Nephron (organoid): ENCODE measurements at regions not wholly inside any gene's neighbourhood (a gene's known extent, or its start where the extent isn't known, plus 50 kb on each side); places are given as distances from the start of the nearest gene placed in this dataset.

Source experiments
- H3K27ac Mint-ChIP-seq, 3 experiments: 2 replicates each; pipeline ENCODE4 v1.8.0; 2020; ENCODE audit warnings: mixed read lengths in 3 of 3, mild to moderate bottlenecking in 2 of 3, moderate library complexity in 1 of 3
- H3K27me3 Mint-ChIP-seq: 2 replicates; pipeline ENCODE4 v1.8.0; 2021; ENCODE audit warnings: low read depth, mild to moderate bottlenecking, moderate library complexity, mixed read lengths
- H3K36me3 Mint-ChIP-seq: 2 replicates; pipeline ENCODE4 v1.8.0; 2020; ENCODE audit warnings: low read depth, mixed read lengths
- H3K4me1 Mint-ChIP-seq: 2 replicates; pipeline ENCODE4 v1.8.0; 2020; ENCODE audit warnings: mixed read lengths
- H3K4me3 Mint-ChIP-seq, 3 experiments: 2 replicates each; pipeline ENCODE4 v1.8.0; 2020; ENCODE audit warnings: mild to moderate bottlenecking in 3 of 3, mixed read lengths in 3 of 3, moderate library complexity in 2 of 3
- H3K9me3 Mint-ChIP-seq: 2 replicates; pipeline ENCODE4 v1.8.0; 2020; ENCODE audit warnings: mixed read lengths
- TF ChIP-seq, protein P1 (sequence below), 3 experiments: fragments of 200-600 bp; sonication (generic); IDR thresholded peaks; one replicate each; pipeline ENCODE4 v1.5.0; 2021; ENCODE audit warnings: antibody characterized with exemption in 3 of 3; ENCODE audit not compliant: unreplicated experiment in 3 of 3

DNA sequence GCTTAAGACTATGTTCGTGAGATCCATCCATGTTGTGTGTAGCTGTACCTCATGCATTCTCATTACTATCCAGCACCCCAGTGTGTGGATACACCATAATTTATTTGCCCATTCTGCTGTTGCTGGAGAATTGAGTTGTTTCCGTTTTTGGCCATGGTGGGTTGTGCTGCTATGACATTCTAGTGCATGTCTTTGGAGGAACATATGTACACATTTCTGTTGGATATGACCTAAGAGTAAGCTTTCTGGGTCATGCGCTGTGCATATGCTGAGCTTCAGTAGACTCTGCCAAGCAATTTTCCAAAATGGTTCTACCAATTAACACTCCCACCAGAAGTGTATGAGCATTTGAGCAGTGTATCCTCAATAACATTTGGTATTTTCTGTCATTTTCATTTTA is 316.6 kb downstream of the MIAT start:
- no peaks in the 10 kb centered on the region for H3K4me1 Mint-ChIP-seq
- no peaks in the 10 kb centered on the region for H3K36me3 Mint-ChIP-seq
- no peaks in the 10 kb centered on the region for H3K9me3 Mint-ChIP-seq
- H3K4me3 Mint-ChIP-seq = no peak overlapping the region
- no peak overlapping the region for H3K27ac Mint-ChIP-seq
- H3K27me3 Mint-ChIP-seq = peaks cover 28% of the 10 kb centered on the region
- TF ChIP-seq, protein P1, sequence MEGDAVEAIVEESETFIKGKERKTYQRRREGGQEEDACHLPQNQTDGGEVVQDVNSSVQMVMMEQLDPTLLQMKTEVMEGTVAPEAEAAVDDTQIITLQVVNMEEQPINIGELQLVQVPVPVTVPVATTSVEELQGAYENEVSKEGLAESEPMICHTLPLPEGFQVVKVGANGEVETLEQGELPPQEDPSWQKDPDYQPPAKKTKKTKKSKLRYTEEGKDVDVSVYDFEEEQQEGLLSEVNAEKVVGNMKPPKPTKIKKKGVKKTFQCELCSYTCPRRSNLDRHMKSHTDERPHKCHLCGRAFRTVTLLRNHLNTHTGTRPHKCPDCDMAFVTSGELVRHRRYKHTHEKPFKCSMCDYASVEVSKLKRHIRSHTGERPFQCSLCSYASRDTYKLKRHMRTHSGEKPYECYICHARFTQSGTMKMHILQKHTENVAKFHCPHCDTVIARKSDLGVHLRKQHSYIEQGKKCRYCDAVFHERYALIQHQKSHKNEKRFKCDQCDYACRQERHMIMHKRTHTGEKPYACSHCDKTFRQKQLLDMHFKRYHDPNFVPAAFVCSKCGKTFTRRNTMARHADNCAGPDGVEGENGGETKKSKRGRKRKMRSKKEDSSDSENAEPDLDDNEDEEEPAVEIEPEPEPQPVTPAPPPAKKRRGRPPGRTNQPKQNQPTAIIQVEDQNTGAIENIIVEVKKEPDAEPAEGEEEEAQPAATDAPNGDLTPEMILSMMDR (IDR thresholded peaks at IDR 0.05; ENCODE audit: unreplicated experiment in 3 of 3) = no peak

DNA sequence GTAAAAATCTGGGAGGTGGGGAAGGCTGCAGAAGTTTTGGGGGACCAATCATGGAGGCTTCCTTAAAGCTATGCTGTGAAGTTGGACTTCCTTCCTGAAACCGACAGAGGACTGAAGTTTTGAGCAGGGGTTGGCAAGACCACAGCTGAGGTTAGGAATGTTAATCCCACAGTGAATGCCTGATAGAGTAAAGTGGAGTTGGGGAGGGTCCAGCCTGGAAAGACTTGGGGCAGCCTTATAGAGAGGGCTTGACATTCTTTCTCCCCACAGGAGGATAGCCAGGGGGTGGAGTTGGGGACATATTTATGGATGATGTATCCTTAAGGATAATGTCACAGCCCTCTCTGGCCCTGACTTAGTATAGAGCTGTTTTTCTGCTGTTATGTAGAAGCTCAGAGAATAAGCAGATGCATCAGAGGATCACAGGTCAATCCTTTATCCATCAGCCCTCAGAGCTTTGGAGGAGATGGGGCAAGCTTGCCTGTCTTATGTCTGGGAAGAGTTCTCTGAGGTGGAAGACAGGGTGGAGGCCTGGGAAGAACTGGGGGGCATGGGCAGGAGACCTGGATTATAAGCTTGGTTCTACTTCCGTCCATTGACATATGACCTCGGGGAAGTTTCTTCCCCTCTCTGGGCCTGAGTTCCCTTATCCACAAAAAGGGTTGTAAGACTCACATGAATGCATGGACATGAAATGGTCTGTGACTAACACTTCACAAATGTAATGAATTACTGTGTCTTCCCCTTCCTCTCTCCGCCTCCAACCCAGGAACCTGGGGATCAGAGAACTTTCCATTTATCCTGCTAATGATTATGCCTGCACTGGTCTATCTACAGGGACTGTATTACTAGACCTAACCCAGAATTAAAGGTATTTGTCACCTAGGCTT is 317.8 kb downstream of the MIAT start:
- H3K4me3 Mint-ChIP-seq = no peak overlapping the region
- TF ChIP-seq, protein P1 (IDR thresholded peaks at IDR 0.05; ENCODE audit: unreplicated experiment in 3 of 3) = no peak
- H3K4me1 Mint-ChIP-seq = no peaks in the 10 kb centered on the region
- H3K9me3 Mint-ChIP-seq = no peaks in the 10 kb centered on the region
- no peaks in the 10 kb centered on the region for H3K36me3 Mint-ChIP-seq
- peaks cover 28% of the 10 kb centered on the region for H3K27me3 Mint-ChIP-seq
- H3K27ac Mint-ChIP-seq = no peak overlapping the region

DNA sequence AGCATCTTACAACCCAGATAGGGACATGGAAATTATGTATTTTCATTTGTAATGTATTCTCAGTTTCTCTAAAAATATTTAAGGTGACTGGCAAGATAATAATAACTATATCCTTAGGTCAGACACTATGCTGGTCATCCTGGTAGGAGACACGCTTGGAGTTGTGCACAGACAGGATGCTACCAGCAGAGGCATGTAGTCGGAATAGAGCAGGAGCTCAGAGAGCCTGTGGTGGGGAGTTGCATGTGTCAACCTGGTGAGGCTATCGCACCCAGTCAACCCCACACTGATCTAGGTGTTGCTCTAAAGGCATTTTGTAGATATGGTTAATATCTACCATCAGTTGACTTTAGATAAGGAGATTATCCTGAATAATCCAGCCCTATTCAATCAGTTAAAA is 318.5 kb downstream of the MIAT start:
- H3K4me3 Mint-ChIP-seq = no peak overlapping the region
- H3K9me3 Mint-ChIP-seq = no peaks in the 10 kb centered on the region
- H3K27me3 Mint-ChIP-seq = peaks cover 23% of the 10 kb centered on the region
- TF ChIP-seq, protein P1 (IDR thresholded peaks at IDR 0.05; ENCODE audit: unreplicated experiment in 3 of 3) = no peak
- H3K4me1 Mint-ChIP-seq = peaks cover 4% of the 10 kb centered on the region
- H3K36me3 Mint-ChIP-seq = no peaks in the 10 kb centered on the region
- no peak overlapping the region for H3K27ac Mint-ChIP-seq

DNA sequence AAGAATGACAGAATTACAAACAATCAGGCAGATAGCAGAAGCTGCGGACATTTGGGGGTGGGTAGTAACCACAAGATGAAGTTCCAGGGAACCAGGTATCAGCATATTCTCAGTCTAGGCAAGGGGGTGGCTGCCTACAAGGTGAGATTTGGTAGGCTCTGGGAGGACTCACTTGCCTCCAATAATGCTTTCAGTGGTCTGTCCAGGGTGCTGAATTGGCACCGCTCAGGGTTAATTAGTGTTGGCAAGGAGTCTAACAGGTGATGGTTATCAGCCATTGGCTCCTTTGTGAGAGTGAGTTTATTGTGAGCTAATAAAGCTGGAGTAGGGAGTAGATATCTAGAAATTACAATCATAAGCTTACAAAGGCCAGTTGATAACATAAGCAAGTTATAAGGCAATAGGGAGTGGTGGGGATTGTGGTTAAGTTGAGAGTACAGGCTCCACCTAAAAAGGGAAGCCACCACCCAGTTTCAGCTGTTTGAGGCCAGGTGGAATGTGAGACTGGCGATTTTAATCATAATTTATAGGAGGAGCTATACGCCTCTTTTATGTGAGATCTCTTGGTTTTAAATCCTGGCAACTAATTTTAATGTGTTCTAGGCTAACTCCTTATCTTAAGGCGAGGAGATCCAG is 320.5 kb downstream of the MIAT start:
- Mint-ChIP-seq H3K9me3 (no peaks in the 10 kb centered on the region), H3K27ac (no peak overlapping the region), H3K36me3 (no peaks in the 10 kb centered on the region), H3K4me1 (peaks cover 16% of the 10 kb centered on the region), H3K4me3 (no peak overlapping the region), H3K27me3 (peaks cover 25% of the 10 kb centered on the region)
- TF ChIP-seq, protein P1 (IDR thresholded peaks at IDR 0.05; ENCODE audit: unreplicated experiment in 3 of 3) = no peak

DNA sequence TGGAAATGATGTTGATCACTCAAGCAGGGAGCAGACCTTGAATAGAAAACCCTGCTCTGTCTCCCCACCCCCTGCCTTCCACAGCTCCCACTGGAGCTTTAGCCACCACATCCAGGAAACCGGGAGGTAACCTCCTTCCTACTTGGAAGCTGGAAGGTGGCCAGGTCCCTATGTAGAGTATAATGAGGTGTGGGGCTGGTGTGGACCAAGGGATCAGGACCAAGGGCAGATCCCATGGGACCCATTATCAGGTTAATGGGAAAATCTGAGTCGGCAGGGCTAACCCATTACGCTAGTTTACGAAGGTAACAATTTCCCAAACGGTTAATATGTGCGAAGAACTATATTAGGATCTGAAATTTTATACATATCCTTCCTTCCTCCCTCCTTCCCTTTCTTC is 321.9 kb downstream of the MIAT start:
- Mint-ChIP-seq H3K27ac (no peak overlapping the region), H3K36me3 (no peaks in the 10 kb centered on the region), H3K4me1 (peaks cover 16% of the 10 kb centered on the region), H3K4me3 (no peak overlapping the region), H3K9me3 (no peaks in the 10 kb centered on the region), H3K27me3 (peaks cover 23% of the 10 kb centered on the region)
- TF ChIP-seq, protein P1 (IDR thresholded peaks at IDR 0.05; ENCODE audit: unreplicated experiment in 3 of 3) = no peak
